Panc1 (cell line): ENCODE measurements at regions not wholly inside any gene's neighbourhood (a gene's known extent, or its start where the extent isn't known, plus 50 kb on each side); places are given as distances from the start of the nearest gene placed in this dataset.

Experiments used
- ATAC-seq: fragments of 200-7000 bp; cut with Tn5 transposase; 2 replicates; pipeline ENCODE4 v1.9.1; 2020; ENCODE audit warnings: mild to moderate bottlenecking, moderate library complexity
- BruUV-seq: library from RNA; stranded (reverse); fragments of 400-500 nt; replicated peaks from 2 replicates; lab custom pipeline; 2021; lab: Mats Ljungman, UMichigan
- CTCF ChIA-PET: fragments of 300-600 bp; sonication (Branson Sonifier 250); formaldehyde crosslinking; loops from one replicate; lab custom pipeline; 2022; ENCODE audit warnings: antibody characterized with exemption; lab: Charles Lee
- POLR2A ChIA-PET: fragments of 300-600 bp; sonication (Branson Sonifier 250); formaldehyde crosslinking; loops from one replicate; lab custom pipeline; 2022; ENCODE audit warnings: antibody characterized with exemption; lab: Charles Lee
- DNase-seq: peaks from one replicate; pipeline ENCODE4 v3.0.0-alpha.2; 2010; ENCODE audit warnings: low read depth, low spot score
- H3K27ac ChIP-seq: 2 replicates; pipeline ENCODE4 v1.5.1; 2011; ENCODE audit warnings: mild to moderate bottlenecking, low read length, inconsistent platforms
- H3K27me3 ChIP-seq: fragments of 200-500 bp; sonication (Bioruptor generic); 2 replicates; pipeline ENCODE4 v1.6.0; 2014; ENCODE audit warnings: low read length, inconsistent platforms; ENCODE audit not compliant: control insufficient read depth, insufficient read depth
- H3K36me3 ChIP-seq: fragments of 200-500 bp; sonication (Bioruptor generic); 2 replicates; pipeline ENCODE4 v1.5.1; 2014; ENCODE audit warnings: inconsistent platforms, mild to moderate bottlenecking, low read length, moderate library complexity; ENCODE audit not compliant: control insufficient read depth, insufficient read depth
- H3K4me1 ChIP-seq: 2 replicates; pipeline ENCODE4 v1.5.1; 2011; ENCODE audit warnings: inconsistent platforms, mild to moderate bottlenecking, low read length, moderate library complexity; ENCODE audit not compliant: control insufficient read depth, insufficient read depth
- H3K4me3 ChIP-seq, 2 experiments: 2 replicates each; pipeline ENCODE4 v1.5.1; 2011 to 2012; ENCODE audit warnings: low read depth in 2 of 2, low read length in 2 of 2, mild to moderate bottlenecking in 2 of 2, inconsistent platforms in 1 of 2, moderate library complexity in 1 of 2
- H3K9me3 ChIP-seq: fragments of 200-500 bp; sonication (Bioruptor generic); 2 replicates; pipeline ENCODE4 v1.5.1; 2014; ENCODE audit warnings: low read depth, mild to moderate bottlenecking, inconsistent platforms, low read length, moderate library complexity; ENCODE audit not compliant: control insufficient read depth, insufficient read depth
- POLR2AphosphoS5 ChIP-seq: IDR thresholded peaks from 2 replicates; pipeline ENCODE4 v1.6.1; 2012; ENCODE audit warnings: mild to moderate bottlenecking, low read depth, low read length, moderate library complexity
- SIN3A ChIP-seq: IDR thresholded peaks from 2 replicates; pipeline ENCODE4 v1.6.1; 2012; ENCODE audit warnings: low read depth, mild to moderate bottlenecking, low read length, moderate library complexity, borderline replicate concordance; ENCODE audit not compliant: insufficient read depth
- TCF7L2 ChIP-seq: IDR thresholded peaks from 2 replicates; pipeline ENCODE4 v1.6.1; 2011; ENCODE audit warnings: mild to moderate bottlenecking, low read depth, low read length, inconsistent platforms
- in situ Hi-C: cut with HindIII; loops from 2 replicates; pipeline ENCODE4 v1.10.0; 2016; ENCODE audit warnings: low sequenced_read_pairs, low pct_unique_long_range_greater_than_20kb
- intact Hi-C: fragments of 100-400 bp; cut with micrococcal nuclease; formaldehyde crosslinking; loops from one replicate; pipeline ENCODE4 v1.10.0; 2022; ENCODE audit not compliant: unreplicated experiment
- TF ChIP-seq, protein P1 (sequence below), 2 experiments: IDR thresholded peaks; 2 replicates each; pipeline ENCODE4 v1.6.1; 2011 to 2012; ENCODE audit warnings: low read depth in 2 of 2, control low read depth in 1 of 2, low read length in 1 of 2, mild to moderate bottlenecking in 1 of 2, moderate library complexity in 1 of 2; ENCODE audit not compliant: insufficient read depth in 1 of 2
- TF ChIP-seq, protein P2 (sequence below): fragments of 450-650 bp; IDR thresholded peaks from 2 replicates; pipeline ENCODE4 v1.5.1; 2017; ENCODE audit warnings: mild to moderate bottlenecking

DNA sequence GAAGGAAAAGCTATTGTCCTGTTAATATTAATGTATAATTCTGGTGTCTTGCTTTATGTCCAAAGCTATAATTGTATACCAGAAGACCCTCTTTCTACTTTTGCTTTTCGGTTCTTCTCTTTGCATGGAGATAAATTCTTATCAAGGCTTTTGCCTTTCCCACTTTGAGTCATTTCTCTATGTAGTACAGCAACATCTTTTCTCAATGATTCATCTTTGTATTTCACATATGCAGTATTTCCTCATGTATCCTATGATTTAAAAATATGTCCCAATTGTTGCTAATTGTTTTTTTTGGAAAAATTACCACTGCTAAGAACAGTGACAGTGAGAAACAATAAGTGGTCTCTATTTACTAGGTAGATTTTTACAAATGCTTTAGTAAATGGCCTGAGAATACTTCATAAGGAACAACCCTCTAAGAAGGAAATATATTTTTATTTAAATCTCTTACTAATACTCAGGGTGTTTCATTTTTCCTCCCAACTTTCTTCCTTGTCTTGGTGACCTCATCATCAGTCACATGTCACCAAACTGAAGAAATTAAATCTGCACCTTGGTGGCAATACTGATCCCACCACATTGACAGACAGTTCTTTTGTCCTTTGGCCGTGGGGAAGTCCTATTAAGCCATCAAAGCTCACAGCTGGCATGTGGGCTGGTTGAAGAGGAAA is 290.6 kb downstream of the SATB1 start:
- no peak overlapping the region for H3K27ac ChIP-seq
- no peaks in the 10 kb centered on the region for H3K27me3 ChIP-seq
- DNase-seq = no peak
- no peak for ATAC-seq
- intact Hi-C loops = no loop called here
- H3K9me3 ChIP-seq = no peaks in the 10 kb centered on the region
- no peaks in the 10 kb centered on the region for H3K4me1 ChIP-seq
- ChIA-PET CTCF (no interaction called here), POLR2A (no interaction called here)
- no peaks in the 10 kb centered on the region for H3K36me3 ChIP-seq
- no peak overlapping the region for H3K4me3 ChIP-seq
- in situ Hi-C loops = no loop called here
- BruUV-seq = no TSS peak
- TF ChIP-seq POLR2AphosphoS5 = no peak
- TF ChIP-seq, protein P1, sequence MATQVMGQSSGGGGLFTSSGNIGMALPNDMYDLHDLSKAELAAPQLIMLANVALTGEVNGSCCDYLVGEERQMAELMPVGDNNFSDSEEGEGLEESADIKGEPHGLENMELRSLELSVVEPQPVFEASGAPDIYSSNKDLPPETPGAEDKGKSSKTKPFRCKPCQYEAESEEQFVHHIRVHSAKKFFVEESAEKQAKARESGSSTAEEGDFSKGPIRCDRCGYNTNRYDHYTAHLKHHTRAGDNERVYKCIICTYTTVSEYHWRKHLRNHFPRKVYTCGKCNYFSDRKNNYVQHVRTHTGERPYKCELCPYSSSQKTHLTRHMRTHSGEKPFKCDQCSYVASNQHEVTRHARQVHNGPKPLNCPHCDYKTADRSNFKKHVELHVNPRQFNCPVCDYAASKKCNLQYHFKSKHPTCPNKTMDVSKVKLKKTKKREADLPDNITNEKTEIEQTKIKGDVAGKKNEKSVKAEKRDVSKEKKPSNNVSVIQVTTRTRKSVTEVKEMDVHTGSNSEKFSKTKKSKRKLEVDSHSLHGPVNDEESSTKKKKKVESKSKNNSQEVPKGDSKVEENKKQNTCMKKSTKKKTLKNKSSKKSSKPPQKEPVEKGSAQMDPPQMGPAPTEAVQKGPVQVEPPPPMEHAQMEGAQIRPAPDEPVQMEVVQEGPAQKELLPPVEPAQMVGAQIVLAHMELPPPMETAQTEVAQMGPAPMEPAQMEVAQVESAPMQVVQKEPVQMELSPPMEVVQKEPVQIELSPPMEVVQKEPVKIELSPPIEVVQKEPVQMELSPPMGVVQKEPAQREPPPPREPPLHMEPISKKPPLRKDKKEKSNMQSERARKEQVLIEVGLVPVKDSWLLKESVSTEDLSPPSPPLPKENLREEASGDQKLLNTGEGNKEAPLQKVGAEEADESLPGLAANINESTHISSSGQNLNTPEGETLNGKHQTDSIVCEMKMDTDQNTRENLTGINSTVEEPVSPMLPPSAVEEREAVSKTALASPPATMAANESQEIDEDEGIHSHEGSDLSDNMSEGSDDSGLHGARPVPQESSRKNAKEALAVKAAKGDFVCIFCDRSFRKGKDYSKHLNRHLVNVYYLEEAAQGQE (IDR thresholded peaks at IDR 0.05; ENCODE audit: insufficient read depth in 1 of 2, low read depth in 2 of 2, low read length in 1 of 2) = no peak
- no peak for TF ChIP-seq TCF7L2

DNA sequence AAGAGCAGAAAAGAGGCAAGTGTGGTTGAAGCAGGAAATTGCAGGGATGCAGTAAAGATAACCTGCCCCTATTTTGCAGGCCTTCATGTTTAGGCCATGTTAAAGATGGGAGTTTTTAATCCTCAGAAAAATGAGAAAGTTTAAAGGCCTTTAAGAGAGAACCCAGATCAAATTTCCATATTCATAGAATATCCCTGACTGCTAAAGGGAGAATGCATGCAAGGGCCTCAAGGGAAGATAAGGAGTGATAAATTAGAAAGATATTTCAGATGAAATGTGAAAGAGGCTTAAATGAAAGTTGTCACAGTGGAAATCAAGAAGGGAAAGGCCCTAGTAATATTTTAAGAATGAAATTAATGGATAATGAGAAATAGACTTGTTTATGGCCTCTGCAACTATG is 292.1 kb downstream of the SATB1 start:
- no peak for TF ChIP-seq TCF7L2
- TF ChIP-seq, protein P1 (IDR thresholded peaks at IDR 0.05; ENCODE audit: insufficient read depth in 1 of 2, low read depth in 2 of 2, low read length in 1 of 2) = no peak
- TF ChIP-seq SIN3A = no peak
- TF ChIP-seq POLR2AphosphoS5 = no peak
- TF ChIP-seq, protein P2, sequence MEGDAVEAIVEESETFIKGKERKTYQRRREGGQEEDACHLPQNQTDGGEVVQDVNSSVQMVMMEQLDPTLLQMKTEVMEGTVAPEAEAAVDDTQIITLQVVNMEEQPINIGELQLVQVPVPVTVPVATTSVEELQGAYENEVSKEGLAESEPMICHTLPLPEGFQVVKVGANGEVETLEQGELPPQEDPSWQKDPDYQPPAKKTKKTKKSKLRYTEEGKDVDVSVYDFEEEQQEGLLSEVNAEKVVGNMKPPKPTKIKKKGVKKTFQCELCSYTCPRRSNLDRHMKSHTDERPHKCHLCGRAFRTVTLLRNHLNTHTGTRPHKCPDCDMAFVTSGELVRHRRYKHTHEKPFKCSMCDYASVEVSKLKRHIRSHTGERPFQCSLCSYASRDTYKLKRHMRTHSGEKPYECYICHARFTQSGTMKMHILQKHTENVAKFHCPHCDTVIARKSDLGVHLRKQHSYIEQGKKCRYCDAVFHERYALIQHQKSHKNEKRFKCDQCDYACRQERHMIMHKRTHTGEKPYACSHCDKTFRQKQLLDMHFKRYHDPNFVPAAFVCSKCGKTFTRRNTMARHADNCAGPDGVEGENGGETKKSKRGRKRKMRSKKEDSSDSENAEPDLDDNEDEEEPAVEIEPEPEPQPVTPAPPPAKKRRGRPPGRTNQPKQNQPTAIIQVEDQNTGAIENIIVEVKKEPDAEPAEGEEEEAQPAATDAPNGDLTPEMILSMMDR = no peak
- no peaks in the 10 kb centered on the region for H3K9me3 ChIP-seq

More for the DNA sequence above, 292.1 kb downstream of the SATB1 start:
- H3K36me3 ChIP-seq = no peaks in the 10 kb centered on the region
- CTCF ChIA-PET = no interaction called here
- no TSS peak for BruUV-seq
- H3K27me3 ChIP-seq = no peaks in the 10 kb centered on the region
- intact Hi-C loops = no loop called here
- POLR2A ChIA-PET = no interaction called here
- in situ Hi-C loops = no loop called here
- DNase-seq (no peak), ATAC-seq (no peak)
- H3K4me3 ChIP-seq = no peak overlapping the region
- no peak overlapping the region for H3K27ac ChIP-seq
- H3K4me1 ChIP-seq = no peaks in the 10 kb centered on the region
